Hindlimb muscle (tissue), 1 donor: ENCODE measurements at regions not wholly inside any gene's neighbourhood (a gene's known extent, or its start where the extent isn't known, plus 50 kb on each side); places are given as distances from the start of the nearest gene placed in this dataset.
"Not testable (repeated sequence)": the region's sequence is repeated elsewhere in the genome, so short reads cannot be mapped to it uniquely, and the experiment has no call there.

Experiments
- DNase-seq: peaks from one replicate; pipeline ENCODE4 v3.0.0-alpha.2; 2013

GRCh38 chr13:48808683-48809082, 155.0 kb downstream of the CYSLTR2 start:
- no peak for DNase-seq

GRCh38 chr13:48810013-48810412, 156.3 kb downstream of the CYSLTR2 start:
- no peak for DNase-seq

GRCh38 chr13:48813518-48813917, 159.8 kb downstream of the CYSLTR2 start:
- no peak for DNase-seq

GRCh38 chr13:48816700-48817099, 159.0 kb upstream of the FNDC3A start:
- DNase-seq, result no peak

GRCh38 chr13:48817166-48817802, 158.4 kb upstream of the FNDC3A start:
- no peak for DNase-seq

- DNase-seq, result no peak
Observed at GRCh38 chr13:48818495-48819356, 157.0 kb upstream of the FNDC3A start.

GRCh38 chr13:48819376-48819775, 156.3 kb upstream of the FNDC3A start:
- no peak for DNase-seq

GRCh38 chr13:48819899-48820298, 155.8 kb upstream of the FNDC3A start:
- no peak for DNase-seq

GRCh38 chr13:48823526-48823925, 152.2 kb upstream of the FNDC3A start:
- not testable (repeated sequence) for DNase-seq

GRCh38 chr13:48826039-48826438, 149.7 kb upstream of the FNDC3A start:
- DNase-seq, result no peak

- DNase-seq, result not testable (repeated sequence)
Observed at GRCh38 chr13:48826922-48827454, 148.7 kb upstream of the FNDC3A start.

GRCh38 chr13:48827709-48828108, 148.0 kb upstream of the FNDC3A start:
- DNase-seq, result no peak

GRCh38 chr13:48828962-48829411, 146.7 kb upstream of the FNDC3A start:
- DNase-seq, result no peak

GRCh38 chr13:48829536-48829935, 146.2 kb upstream of the FNDC3A start:
- DNase-seq, result no peak

GRCh38 chr13:48831248-48831647, 144.5 kb upstream of the FNDC3A start:
- no peak for DNase-seq

GRCh38 chr13:48833412-48833811, 142.3 kb upstream of the FNDC3A start:
- no peak for DNase-seq

- not testable (repeated sequence) for DNase-seq
Observed at GRCh38 chr13:48835326-48835725, 140.4 kb upstream of the FNDC3A start.

GRCh38 chr13:48838193-48838973, 137.3 kb upstream of the FNDC3A start:
- no peak for DNase-seq

- no peak for DNase-seq
Observed at GRCh38 chr13:48839171-48839570, 136.5 kb upstream of the FNDC3A start.

- no peak for DNase-seq
Observed at GRCh38 chr13:48840366-48840765, 135.3 kb upstream of the FNDC3A start.

GRCh38 chr13:48842316-48842715, 133.4 kb upstream of the FNDC3A start:
- DNase-seq, result no peak

- DNase-seq, result no peak
Observed at GRCh38 chr13:48843630-48844380, 131.9 kb upstream of the FNDC3A start.
